KMS-11 (cell line): ENCODE measurements at regions not wholly inside any gene's neighbourhood (a gene's known extent, or its start where the extent isn't known, plus 50 kb on each side); places are given as distances from the start of the nearest gene placed in this dataset.
A peak's percentile ranks its signal among the peaks of the same experiment; 100 is the strongest.

ENCODE experiments used
- H2AFZ ChIP-seq: fragments of 200-600 bp; sonication (generic); 2 replicates; pipeline ENCODE4 v1.6.1; 2016; ENCODE audit warnings: antibody characterized with exemption, mixed run types, low read depth
- H3K27ac ChIP-seq: fragments of 200-600 bp; sonication (generic); 2 replicates; pipeline ENCODE4 v1.6.1; 2016; ENCODE audit warnings: mild to moderate bottlenecking, mixed run types
- H3K27me3 ChIP-seq: fragments of 200-600 bp; sonication (generic); 2 replicates; pipeline ENCODE4 v1.6.1; 2017; ENCODE audit warnings: mild to moderate bottlenecking, low read depth, mixed run types, moderate library complexity; ENCODE audit not compliant: insufficient read depth
- H3K36me3 ChIP-seq: fragments of 200-600 bp; sonication (generic); 2 replicates; pipeline ENCODE4 v1.6.1; 2017; ENCODE audit warnings: mild to moderate bottlenecking, mixed run types; ENCODE audit not compliant: insufficient read depth
- H3K4me1 ChIP-seq: fragments of 200-600 bp; sonication (generic); 2 replicates; pipeline ENCODE4 v1.6.1; 2016; ENCODE audit warnings: mild to moderate bottlenecking, low read depth, mixed run types; ENCODE audit not compliant: poor library complexity, severe bottlenecking
- H3K4me2 ChIP-seq: fragments of 200-600 bp; sonication (generic); 2 replicates; pipeline ENCODE4 v1.7.0; 2016; ENCODE audit warnings: mild to moderate bottlenecking, mixed run types
- H3K4me3 ChIP-seq: fragments of 200-600 bp; sonication (generic); IDR thresholded peaks from 2 replicates; pipeline ENCODE4 v1.6.1; 2017; ENCODE audit warnings: low read depth, low read length, mixed read lengths; ENCODE audit not compliant: insufficient read depth
- H3K79me2 ChIP-seq: fragments of 200-600 bp; sonication (generic); 2 replicates; pipeline ENCODE4 v1.6.1; 2016; ENCODE audit warnings: low read depth, mixed run types; ENCODE audit not compliant: insufficient read depth
- H3K9ac ChIP-seq: fragments of 200-600 bp; sonication (generic); 2 replicates; pipeline ENCODE4 v1.6.1; 2016; ENCODE audit warnings: mild to moderate bottlenecking, mixed run types
- H4K20me1 ChIP-seq: fragments of 200-600 bp; sonication (generic); 2 replicates; pipeline ENCODE4 v1.6.1; 2016; ENCODE audit warnings: mild to moderate bottlenecking, mixed run types; ENCODE audit not compliant: insufficient read depth
- TF ChIP-seq, protein P1 (sequence below): fragments of 200-600 bp; sonication (generic); conservative IDR thresholded peaks from 2 replicates; pipeline ENCODE4 v1.6.1; 2017; ENCODE audit warnings: low read depth, mild to moderate bottlenecking, antibody characterized with exemption, low read length, moderate library complexity, mixed read lengths

DNA sequence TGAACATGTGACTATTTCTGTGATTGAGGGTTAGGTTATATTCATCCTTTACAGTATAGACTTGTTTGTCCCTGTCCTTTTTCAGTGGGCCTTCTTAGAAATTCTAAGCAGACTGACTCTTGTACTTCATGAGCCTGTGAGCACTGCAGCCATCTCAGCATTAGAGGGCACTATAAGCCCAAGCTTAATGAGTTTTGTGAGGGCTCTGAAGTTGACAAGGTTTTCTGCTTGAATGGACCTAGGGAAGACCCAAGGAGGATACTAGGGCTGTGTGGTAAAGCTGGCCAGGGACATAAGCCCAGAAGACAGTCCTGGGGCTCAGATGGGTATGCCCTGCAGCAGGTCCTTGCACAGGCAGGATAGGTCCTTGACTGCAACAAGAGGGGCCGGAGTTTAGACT, 126.5 kb downstream of the MRPS30 start:
- Histone ChIP-seq H3K36me3 (no peaks in the 10 kb centered on the region), H4K20me1 (no peaks in the 10 kb centered on the region)
- TF ChIP-seq, protein P1, sequence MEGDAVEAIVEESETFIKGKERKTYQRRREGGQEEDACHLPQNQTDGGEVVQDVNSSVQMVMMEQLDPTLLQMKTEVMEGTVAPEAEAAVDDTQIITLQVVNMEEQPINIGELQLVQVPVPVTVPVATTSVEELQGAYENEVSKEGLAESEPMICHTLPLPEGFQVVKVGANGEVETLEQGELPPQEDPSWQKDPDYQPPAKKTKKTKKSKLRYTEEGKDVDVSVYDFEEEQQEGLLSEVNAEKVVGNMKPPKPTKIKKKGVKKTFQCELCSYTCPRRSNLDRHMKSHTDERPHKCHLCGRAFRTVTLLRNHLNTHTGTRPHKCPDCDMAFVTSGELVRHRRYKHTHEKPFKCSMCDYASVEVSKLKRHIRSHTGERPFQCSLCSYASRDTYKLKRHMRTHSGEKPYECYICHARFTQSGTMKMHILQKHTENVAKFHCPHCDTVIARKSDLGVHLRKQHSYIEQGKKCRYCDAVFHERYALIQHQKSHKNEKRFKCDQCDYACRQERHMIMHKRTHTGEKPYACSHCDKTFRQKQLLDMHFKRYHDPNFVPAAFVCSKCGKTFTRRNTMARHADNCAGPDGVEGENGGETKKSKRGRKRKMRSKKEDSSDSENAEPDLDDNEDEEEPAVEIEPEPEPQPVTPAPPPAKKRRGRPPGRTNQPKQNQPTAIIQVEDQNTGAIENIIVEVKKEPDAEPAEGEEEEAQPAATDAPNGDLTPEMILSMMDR, result peak; percentile 39; the same call in 1 of the 2 replicates

DNA sequence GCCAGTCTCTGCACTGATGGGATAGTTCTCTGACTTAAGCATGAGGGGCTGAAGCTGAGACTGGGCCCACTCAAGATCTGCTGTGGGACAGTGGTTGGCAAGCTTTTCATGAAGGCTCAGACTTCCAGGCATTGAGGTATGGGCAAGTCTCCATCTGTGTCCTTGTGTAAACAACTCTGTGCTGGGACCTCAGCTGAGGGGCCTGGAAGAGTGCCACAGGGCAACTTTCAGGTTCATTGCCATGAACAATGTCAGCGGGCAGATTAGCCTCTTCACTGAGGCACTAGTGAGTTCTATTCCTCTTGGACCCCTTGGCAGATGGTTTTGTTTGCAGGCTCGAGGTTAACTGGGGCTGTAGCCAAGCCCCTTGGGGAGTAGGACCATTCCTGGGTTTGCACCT, 127.1 kb downstream of the MRPS30 start:
- Histone ChIP-seq H3K36me3 (no peaks in the 10 kb centered on the region), H3K9ac (no peak overlapping the region), H4K20me1 (no peaks in the 10 kb centered on the region), H3K27ac (no peak overlapping the region), H3K4me3 (no peak overlapping the region), H2AFZ (no peak overlapping the region), H3K27me3 (no peaks in the 10 kb centered on the region), H3K4me2 (no peak overlapping the region), H3K4me1 (peaks cover 23% of the 10 kb centered on the region), H3K79me2 (no peaks in the 10 kb centered on the region)
- TF ChIP-seq, protein P1, result no peak

More for the DNA sequence above, 126.5 kb downstream of the MRPS30 start:
- Histone ChIP-seq H2AFZ (no peak overlapping the region), H3K4me1 (peaks cover 23% of the 10 kb centered on the region), H3K9ac (no peak overlapping the region), H3K27me3 (no peaks in the 10 kb centered on the region), H3K79me2 (no peaks in the 10 kb centered on the region), H3K27ac (no peak overlapping the region), H3K4me2 (no peak overlapping the region), H3K4me3 (no peak overlapping the region)

- Histone ChIP-seq H4K20me1 (no peaks in the 10 kb centered on the region), H3K9ac (no peak overlapping the region), H3K79me2 (no peaks in the 10 kb centered on the region), H3K4me3 (no peak overlapping the region), H3K36me3 (no peaks in the 10 kb centered on the region), H2AFZ (no peak overlapping the region), H3K27ac (no peak overlapping the region), H3K4me2 (no peak overlapping the region), H3K4me1 (no peaks in the 10 kb centered on the region), H3K27me3 (no peaks in the 10 kb centered on the region)
- TF ChIP-seq, protein P1, result no peak
Observed at GRCh38 chr5:44942524-44943001, 133.8 kb downstream of the MRPS30 start.

DNA sequence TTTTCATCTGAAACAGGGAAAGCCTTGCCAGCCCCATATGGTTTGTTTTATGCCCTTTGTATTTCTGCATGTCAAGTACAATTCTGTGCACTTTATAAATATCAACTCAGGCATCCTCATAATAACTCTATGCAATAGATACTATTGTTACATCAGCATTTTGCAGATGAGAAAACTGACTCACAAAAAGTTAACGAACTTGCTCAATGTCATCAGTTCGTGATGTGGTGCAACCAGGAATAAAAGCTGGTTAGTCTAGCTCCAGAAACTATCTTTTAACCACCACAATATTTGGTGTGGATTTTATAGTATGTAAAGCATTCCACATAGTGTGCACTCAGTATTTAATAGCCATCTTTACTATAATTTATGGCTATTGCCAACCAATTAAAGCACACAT, 134.9 kb downstream of the MRPS30 start:
- H3K4me3 ChIP-seq, result no peak overlapping the region
- H3K79me2 ChIP-seq, result no peaks in the 10 kb centered on the region
- no peak overlapping the region for H2AFZ ChIP-seq
- H4K20me1 ChIP-seq, result no peaks in the 10 kb centered on the region
- H3K9ac ChIP-seq, result no peak overlapping the region
- TF ChIP-seq, protein P1, result no peak
- no peaks in the 10 kb centered on the region for H3K27me3 ChIP-seq
- no peak overlapping the region for H3K27ac ChIP-seq
- H3K4me2 ChIP-seq, result no peak overlapping the region
- H3K36me3 ChIP-seq, result no peaks in the 10 kb centered on the region
- H3K4me1 ChIP-seq, result no peaks in the 10 kb centered on the region
